ENCODE measurements at regions not wholly inside any gene's neighbourhood (a gene's known extent, or its start where the extent isn't known, plus 50 kb on each side); places are given as distances from the start of the nearest gene placed in this dataset.

- peak; percentile 41 to 71 for DNase-seq
Measured at GRCh38 chr11:123301696-123302400, 106.8 kb upstream of the CLMP start.

DNA sequence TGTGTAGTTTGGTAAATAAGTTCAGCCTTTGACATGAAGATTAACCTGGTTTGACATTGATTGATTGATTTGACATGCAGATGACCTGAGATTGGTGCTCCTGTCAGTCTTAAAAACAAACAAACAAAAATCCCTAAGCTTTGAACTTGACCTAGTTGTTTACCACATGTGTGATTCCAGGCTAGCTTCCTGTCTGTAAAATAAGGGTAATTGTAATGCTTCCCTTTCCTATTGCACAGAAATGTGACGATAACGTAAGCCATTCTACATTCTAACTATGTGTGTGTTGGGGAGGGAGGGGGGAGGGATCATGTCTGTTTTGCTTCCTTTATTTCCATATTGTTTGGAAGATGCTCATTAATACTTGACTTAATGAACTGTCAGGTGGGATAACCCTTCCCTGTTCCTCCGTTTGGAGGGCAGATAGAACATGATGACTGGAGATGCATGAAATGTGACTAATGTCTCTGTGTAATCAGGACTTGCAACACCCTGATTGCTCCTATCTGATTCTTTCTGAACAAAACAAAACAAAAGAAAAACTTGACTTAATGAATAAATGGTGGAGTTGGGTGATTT, 106.1 kb upstream of the CLMP start:
- peak in 1 of 2 donors; percentile 23 for DNase-seq

GRCh38 chr11:123299721-123300120, 104.7 kb upstream of the CLMP start:
- DNase-seq = no peak

DNA sequence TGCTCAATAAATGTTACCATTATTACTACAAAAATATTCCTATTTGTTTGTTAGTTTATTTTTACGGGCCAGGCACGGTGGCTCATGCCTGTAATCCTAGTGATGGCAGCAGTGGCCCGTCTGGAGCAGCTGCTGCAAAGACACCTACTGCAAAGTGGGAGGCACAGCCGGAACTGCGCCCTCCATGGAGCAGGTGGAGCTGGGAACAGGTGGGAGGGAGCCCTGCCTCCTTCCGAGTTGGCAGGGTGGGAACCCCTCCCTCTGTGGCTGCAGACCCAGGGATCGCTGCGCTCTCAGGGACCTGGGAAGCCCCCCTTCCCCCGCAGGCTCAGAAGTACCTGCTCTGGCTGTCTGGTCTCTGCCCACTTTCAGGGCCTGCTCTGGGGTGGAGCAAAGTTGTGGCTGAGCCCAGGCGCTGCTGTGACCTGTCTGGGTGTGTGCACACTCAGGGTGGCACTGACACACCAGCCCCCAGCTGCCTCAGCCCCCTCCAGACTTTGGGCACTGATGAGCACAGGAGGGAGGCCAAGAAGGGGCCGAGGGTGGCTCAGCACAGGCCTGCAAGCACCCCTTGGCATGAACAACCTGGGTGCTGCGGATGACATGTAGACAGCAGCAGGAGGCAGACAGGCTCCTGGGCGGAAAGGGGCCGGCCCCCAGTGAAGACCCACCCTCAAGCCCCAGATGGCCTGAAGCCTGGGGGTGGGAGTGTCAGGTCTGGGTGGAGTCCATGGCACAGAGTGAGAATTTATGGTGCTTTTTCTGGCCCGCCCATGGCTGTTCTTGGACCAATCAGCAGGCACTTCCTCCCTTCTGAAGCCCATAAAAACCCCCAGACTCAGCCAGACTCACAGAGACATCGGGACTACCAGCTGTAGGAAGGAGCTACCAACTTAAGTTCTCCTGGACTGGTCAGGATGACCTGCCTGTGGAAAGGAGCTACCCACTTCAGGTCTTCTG, 103.7 kb upstream of the CLMP start:
- no peak for DNase-seq

GRCh38 chr11:123292647-123293046, 97.6 kb upstream of the CLMP start:
- no peak for DNase-seq

GRCh38 chr11:123291201-123291869, 96.3 kb upstream of the CLMP start:
- DNase-seq = no peak

GRCh38 chr11:123286761-123287160, 91.7 kb upstream of the CLMP start:
- no peak for DNase-seq

DNA sequence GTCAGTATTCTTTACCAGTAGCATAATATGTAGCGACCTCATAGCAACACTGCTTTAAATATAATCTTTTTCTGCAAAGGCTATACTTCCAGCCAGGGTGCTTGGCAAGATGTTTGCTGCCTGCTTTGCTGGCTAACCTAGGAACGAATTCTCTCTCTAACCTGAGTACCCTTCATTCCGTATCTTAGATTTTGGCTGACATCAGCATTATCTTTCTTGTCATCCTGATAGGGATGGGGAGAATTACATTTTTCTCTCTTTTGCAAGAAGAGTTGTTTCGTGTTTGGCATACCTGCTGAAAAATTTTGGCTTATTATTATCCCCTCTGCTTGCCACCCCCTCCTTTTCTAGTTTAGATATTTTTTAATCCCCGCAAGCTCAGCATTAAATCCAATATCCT, 91.2 kb upstream of the CLMP start:
- no peak for DNase-seq

DNA sequence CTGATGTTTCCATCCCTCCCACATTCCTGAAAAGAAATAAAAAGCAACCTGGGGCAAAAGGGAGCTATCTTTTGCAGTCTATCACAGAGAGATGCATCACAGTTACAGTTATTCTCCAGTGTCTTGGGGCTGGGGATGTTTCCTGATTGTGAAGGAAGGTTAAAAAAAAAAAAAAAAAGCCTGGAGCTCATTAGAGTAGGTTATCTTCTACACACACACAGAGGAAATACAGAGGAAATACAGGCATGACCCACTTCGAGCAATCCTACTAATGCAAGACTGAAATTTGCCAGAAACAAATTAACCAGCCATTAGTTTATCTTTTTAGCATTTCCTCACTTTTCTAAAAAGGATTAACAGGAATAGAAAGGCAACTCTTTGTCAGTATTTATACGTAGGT, 89.4 kb upstream of the CLMP start:
- DNase-seq = no peak

GRCh38 chr11:123282597-123282996, 87.5 kb upstream of the CLMP start:
- no peak for DNase-seq

- DNase-seq = no peak
Measured at GRCh38 chr11:123273616-123274015, 78.6 kb upstream of the CLMP start.

GRCh38 chr11:123272565-123272964, 77.5 kb upstream of the CLMP start:
- no peak for DNase-seq

GRCh38 chr11:123268156-123268555, 73.1 kb upstream of the CLMP start:
- DNase-seq = no peak

GRCh38 chr11:123265951-123266350, 70.9 kb upstream of the CLMP start:
- DNase-seq = no peak

GRCh38 chr11:123264431-123264780, 69.4 kb upstream of the CLMP start:
- no peak for DNase-seq

DNA sequence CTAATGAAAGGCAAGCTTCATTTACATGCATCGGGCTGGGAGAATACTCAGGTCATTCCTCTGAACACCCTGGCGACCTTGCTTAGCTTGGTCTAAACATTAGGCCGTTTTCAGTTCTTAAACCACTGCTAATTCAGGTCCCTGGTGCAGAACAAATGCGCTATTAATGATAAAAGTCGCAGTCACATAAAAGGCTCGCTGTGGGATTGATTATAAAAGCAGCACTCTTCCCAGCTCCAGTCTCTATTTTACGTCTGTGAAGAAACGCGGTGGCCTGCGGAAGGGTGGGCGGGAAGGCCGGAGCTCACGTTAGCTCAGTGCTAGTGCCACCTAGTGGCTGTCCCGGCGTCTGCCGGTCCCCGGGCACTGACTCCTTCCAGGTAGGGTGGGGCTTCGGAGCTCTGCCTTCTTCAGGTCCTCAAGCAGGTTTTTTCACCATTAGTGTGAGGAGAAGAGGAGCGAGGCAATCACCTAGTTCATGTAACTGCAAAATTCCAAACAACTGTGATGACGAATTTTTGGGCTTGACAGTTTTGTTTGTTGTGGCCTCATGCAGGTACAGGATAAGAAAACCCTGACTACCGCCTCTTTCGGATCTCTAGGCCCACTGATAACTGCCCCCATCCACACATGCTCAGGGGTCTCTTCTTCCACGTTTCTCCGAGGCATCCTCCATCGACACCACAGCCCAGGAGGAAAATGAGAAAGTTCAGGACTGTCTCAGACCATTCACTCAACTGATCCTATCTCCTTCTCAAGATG, 66.5 kb upstream of the CLMP start:
- peak; percentile 32 to 60 for DNase-seq

- no peak for DNase-seq
Measured at GRCh38 chr11:123260511-123261211, 65.6 kb upstream of the CLMP start.

DNA sequence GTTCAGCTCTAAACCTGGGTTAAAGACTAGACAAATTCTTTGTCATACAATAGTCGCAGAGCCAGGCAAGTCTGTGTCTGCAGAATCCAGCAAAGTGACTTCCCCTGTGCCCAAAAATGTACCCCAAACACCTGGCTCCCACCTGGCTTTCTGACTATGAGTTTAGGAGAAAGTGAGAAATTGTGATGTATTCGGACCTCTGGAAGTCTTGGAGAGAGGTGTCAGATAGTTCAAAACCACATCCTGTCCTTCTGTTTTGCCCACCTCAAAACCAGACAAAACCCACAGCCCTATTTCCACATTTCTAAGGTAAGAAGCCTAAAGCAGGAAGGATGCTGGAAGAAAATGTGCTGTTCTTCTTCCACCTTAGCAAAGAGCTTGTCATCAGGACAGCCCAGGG, 63.8 kb upstream of the CLMP start:
- no peak for DNase-seq

GRCh38 chr11:123257370-123257769, 62.3 kb upstream of the CLMP start:
- DNase-seq = no peak

GRCh38 chr11:123255909-123256308, 60.9 kb upstream of the CLMP start:
- DNase-seq = no peak

DNA sequence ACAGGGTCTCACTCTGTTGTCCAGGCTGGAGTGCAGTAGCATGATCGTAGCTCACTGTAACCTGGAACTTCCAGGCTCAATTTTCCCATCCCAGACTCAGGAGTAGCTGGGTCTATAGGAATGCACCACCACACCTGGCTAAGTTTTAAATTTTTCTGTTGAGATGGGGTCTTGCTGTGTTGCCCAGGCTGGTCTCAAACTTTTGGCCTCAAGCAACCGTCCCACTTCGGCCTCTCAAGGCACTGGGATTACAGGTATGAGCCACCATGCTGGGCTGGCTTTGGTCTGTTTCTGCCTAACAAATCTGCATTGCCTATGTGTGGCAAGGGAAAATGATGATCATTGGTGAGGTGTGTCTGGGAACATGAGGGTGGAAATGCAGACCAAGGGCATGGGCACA, 59.3 kb upstream of the CLMP start:
- DNase-seq = no peak

GRCh38 chr11:123253911-123254310, 58.9 kb upstream of the CLMP start:
- no peak for DNase-seq
